IMR-90 (cell line): ENCODE measurements at regions not wholly inside any gene's neighbourhood (a gene's known extent, or its start where the extent isn't known, plus 50 kb on each side); places are given as distances from the start of the nearest gene placed in this dataset.
A peak's percentile ranks its signal among the peaks of the same experiment; 100 is the strongest.

ENCODE experiments used
- BHLHE40 ChIP-seq: fragments of 150-350 bp; IDR thresholded peaks from 2 replicates; pipeline ENCODE4 v1.6.1; 2016; ENCODE audit warnings: mild to moderate bottlenecking, low read depth, low read length
- CHD1 ChIP-seq: IDR thresholded peaks from 2 replicates; pipeline ENCODE4 v1.6.1; 2012; ENCODE audit warnings: low read depth, low read length, improper control_type of control experiment
- FOS ChIP-seq: fragments of 150-350 bp; IDR thresholded peaks from 2 replicates; pipeline ENCODE4 v1.6.1; 2016; ENCODE audit warnings: low read depth, low read length
- MAZ ChIP-seq: IDR thresholded peaks from 2 replicates; pipeline ENCODE4 v1.6.1; 2012; ENCODE audit warnings: low read depth, mild to moderate bottlenecking, low read length, improper control_type of control experiment, moderate library complexity, borderline replicate concordance
- POLR2A ChIP-seq: IDR thresholded peaks from 2 replicates; pipeline ENCODE4 v1.6.1; 2012; ENCODE audit warnings: mild to moderate bottlenecking, low read depth, low read length
- RAD21 ChIP-seq: IDR thresholded peaks from 2 replicates; pipeline ENCODE4 v1.6.1; 2012; ENCODE audit warnings: low read length, improper control_type of control experiment
- RCOR1 ChIP-seq: IDR thresholded peaks from 2 replicates; pipeline ENCODE4 v1.6.1; 2012; ENCODE audit warnings: mild to moderate bottlenecking, low read length, improper control_type of control experiment; ENCODE audit not compliant: insufficient replicate concordance
- RFX5 ChIP-seq: IDR thresholded peaks from 2 replicates; pipeline ENCODE4 v1.8.0; 2012; ENCODE audit warnings: low read depth, mild to moderate bottlenecking, low read length, moderate library complexity
- SMC3 ChIP-seq: fragments of 150-350 bp; IDR thresholded peaks from 2 replicates; pipeline ENCODE4 v1.6.1; 2016; ENCODE audit warnings: low read depth, mild to moderate bottlenecking, antibody characterized with exemption, low read length, moderate library complexity
- TF ChIP-seq, protein P1 (sequence below): conservative IDR thresholded peaks from 2 replicates; pipeline ENCODE4 v1.5.1; 2012; ENCODE audit warnings: mild to moderate bottlenecking, low read depth, low read length, improper control_type of control experiment
- TF ChIP-seq, protein P2 (sequence below): fragments of 150-350 bp; IDR thresholded peaks from 2 replicates; pipeline ENCODE4 v1.6.1; 2017; ENCODE audit warnings: mild to moderate bottlenecking, antibody characterized with exemption, low read length, low read depth
- TF ChIP-seq, protein P3 (sequence below): fragments of 150-350 bp; IDR thresholded peaks from 2 replicates; pipeline ENCODE4 v1.6.1; 2016; ENCODE audit warnings: low read depth, mild to moderate bottlenecking, low read length, moderate library complexity, borderline replicate concordance

DNA sequence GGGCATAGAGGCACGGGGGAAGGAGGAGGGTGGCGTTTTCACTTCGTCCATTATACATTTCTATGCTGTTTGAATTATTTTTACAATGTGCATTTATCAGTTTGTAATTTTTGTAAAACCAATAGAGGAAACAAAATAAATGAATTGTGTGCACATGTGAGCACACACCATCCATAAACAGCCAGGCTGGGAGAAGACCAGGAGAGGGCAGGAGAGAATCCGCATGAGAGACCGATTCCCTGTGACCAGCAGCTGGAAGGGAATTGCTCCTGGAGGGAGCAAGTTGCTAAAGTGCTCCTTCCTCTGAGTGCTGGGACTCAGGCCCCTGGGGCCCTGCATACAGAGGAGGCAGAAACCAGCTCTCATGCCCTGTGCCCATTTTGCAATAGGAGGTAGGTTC lies 126.0 kb downstream of the ABCC12 start:
- TF ChIP-seq CHD1 (no peak), SMC3 (peak; percentile 15; the same call in 1 of the 2 replicates), RCOR1 (no peak), BHLHE40 (no peak), RFX5 (no peak), POLR2A (no peak), FOS (no peak), MAZ (no peak), RAD21 (0 out of 2 replicates have a peak, but pooled peaks have one; percentile 5)
- TF ChIP-seq, protein P1, sequence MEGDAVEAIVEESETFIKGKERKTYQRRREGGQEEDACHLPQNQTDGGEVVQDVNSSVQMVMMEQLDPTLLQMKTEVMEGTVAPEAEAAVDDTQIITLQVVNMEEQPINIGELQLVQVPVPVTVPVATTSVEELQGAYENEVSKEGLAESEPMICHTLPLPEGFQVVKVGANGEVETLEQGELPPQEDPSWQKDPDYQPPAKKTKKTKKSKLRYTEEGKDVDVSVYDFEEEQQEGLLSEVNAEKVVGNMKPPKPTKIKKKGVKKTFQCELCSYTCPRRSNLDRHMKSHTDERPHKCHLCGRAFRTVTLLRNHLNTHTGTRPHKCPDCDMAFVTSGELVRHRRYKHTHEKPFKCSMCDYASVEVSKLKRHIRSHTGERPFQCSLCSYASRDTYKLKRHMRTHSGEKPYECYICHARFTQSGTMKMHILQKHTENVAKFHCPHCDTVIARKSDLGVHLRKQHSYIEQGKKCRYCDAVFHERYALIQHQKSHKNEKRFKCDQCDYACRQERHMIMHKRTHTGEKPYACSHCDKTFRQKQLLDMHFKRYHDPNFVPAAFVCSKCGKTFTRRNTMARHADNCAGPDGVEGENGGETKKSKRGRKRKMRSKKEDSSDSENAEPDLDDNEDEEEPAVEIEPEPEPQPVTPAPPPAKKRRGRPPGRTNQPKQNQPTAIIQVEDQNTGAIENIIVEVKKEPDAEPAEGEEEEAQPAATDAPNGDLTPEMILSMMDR = 0 out of 2 replicates have a peak, but pooled peaks have one; percentile 11
- TF ChIP-seq, protein P2, sequence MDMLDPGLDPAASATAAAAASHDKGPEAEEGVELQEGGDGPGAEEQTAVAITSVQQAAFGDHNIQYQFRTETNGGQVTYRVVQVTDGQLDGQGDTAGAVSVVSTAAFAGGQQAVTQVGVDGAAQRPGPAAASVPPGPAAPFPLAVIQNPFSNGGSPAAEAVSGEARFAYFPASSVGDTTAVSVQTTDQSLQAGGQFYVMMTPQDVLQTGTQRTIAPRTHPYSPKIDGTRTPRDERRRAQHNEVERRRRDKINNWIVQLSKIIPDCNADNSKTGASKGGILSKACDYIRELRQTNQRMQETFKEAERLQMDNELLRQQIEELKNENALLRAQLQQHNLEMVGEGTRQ = no peak
- TF ChIP-seq, protein P3, sequence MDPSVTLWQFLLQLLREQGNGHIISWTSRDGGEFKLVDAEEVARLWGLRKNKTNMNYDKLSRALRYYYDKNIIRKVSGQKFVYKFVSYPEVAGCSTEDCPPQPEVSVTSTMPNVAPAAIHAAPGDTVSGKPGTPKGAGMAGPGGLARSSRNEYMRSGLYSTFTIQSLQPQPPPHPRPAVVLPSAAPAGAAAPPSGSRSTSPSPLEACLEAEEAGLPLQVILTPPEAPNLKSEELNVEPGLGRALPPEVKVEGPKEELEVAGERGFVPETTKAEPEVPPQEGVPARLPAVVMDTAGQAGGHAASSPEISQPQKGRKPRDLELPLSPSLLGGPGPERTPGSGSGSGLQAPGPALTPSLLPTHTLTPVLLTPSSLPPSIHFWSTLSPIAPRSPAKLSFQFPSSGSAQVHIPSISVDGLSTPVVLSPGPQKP = no peak
